Amniotic stem cell (primary cell): ENCODE measurements at regions not wholly inside any gene's neighbourhood (a gene's known extent, or its start where the extent isn't known, plus 50 kb on each side); places are given as distances from the start of the nearest gene placed in this dataset.

Experiments used
- DNase-seq: peaks from one replicate; lab custom pipeline; 2025; lab: John Stamatoyannopoulos, UW

GRCh38 chr5:35430381-35431162, 187.1 kb upstream of the SPEF2 start:
- no peak for DNase-seq

- no peak for DNase-seq
These were observed 189.9 kb upstream of the PRLR start for GRCh38 chr5:35420200-35420599.

GRCh38 chr5:35417040-35417439, 186.8 kb upstream of the PRLR start:
- no peak for DNase-seq

GRCh38 chr5:35416217-35416988, 186.1 kb upstream of the PRLR start:
- DNase-seq: no peak

- DNase-seq: no peak
These were observed 185.0 kb upstream of the PRLR start for GRCh38 chr5:35415309-35415708.

GRCh38 chr5:35409361-35409760, 179.1 kb upstream of the PRLR start:
- no peak for DNase-seq

- no peak for DNase-seq
These were observed 177.9 kb upstream of the PRLR start for GRCh38 chr5:35408146-35408545.

- no peak for DNase-seq
These were observed 177.4 kb upstream of the PRLR start for GRCh38 chr5:35407697-35408096.

- DNase-seq: no peak
These were observed 175.7 kb upstream of the PRLR start for GRCh38 chr5:35405938-35406337.

- DNase-seq: no peak
These were observed 174.4 kb upstream of the PRLR start for GRCh38 chr5:35404701-35405100.

GRCh38 chr5:35393901-35394300, 163.6 kb upstream of the PRLR start:
- no peak for DNase-seq

GRCh38 chr5:35384658-35385057, 154.4 kb upstream of the PRLR start:
- DNase-seq: no peak

GRCh38 chr5:35383041-35383440, 152.8 kb upstream of the PRLR start:
- no peak for DNase-seq

GRCh38 chr5:35377653-35378052, 147.4 kb upstream of the PRLR start:
- DNase-seq: no peak

GRCh38 chr5:35374584-35374983, 144.3 kb upstream of the PRLR start:
- no peak for DNase-seq

GRCh38 chr5:35373249-35373648, 143.0 kb upstream of the PRLR start:
- no peak for DNase-seq

- no peak for DNase-seq
These were observed 142.2 kb upstream of the PRLR start for GRCh38 chr5:35372482-35372881.

- no peak for DNase-seq
These were observed 141.7 kb upstream of the PRLR start for GRCh38 chr5:35371951-35372426.

- no peak for DNase-seq
These were observed 140.6 kb upstream of the PRLR start for GRCh38 chr5:35370871-35371270.

GRCh38 chr5:35369965-35370790, 139.9 kb upstream of the PRLR start:
- no peak for DNase-seq

GRCh38 chr5:35367526-35367925, 137.2 kb upstream of the PRLR start:
- DNase-seq: no peak

- no peak for DNase-seq
These were observed 135.5 kb upstream of the PRLR start for GRCh38 chr5:35365758-35366157.
